ENCODE measurements at regions not wholly inside any gene's neighbourhood (a gene's known extent, or its start where the extent isn't known, plus 50 kb on each side); places are given as distances from the start of the nearest gene placed in this dataset.

DNA sequence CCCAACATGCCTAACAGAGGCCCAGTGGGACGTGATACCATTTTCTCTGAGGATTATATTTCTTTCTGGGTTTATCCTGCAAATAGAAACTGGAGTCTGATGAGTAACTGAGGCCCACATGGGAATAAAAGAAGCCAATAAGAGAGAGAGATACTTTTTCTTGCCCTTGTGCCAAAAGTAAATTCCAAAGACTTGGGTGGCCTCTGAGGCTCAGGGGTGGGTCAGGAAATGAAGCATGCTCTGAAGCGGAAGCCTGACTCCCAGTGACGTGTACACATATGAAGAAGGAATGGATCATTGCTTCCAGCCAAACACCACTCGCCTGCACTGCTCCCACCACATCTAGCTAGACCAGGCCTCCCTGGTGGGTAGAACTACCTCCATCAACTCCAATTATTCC lies 273.6 kb upstream of the NCKAP5 start:
- Histone ChIP-seq H3K4me1 (no peaks in the 10 kb centered on the region), H3K27me3 (ENCODE audit: insufficient read depth in 3 of 3, low read length in 2 of 3) (no peaks in the 10 kb centered on the region), H3K27ac (no peak overlapping the region), H3K36me3 (ENCODE audit: insufficient read depth in 1 of 2, low read depth in 1 of 2) (no peaks in the 10 kb centered on the region), H3K9me3 (no peaks in the 10 kb centered on the region), H3K4me3 (no peak overlapping the region)
- no peak for DNase-seq
- intact Hi-C loops (cut with DNase I): loop anchor here (5.0 to 10.0 kb wide), 2 partner anchors 1295 to 1577 kb away; no protein-coding TSS in a partner anchor
- TF ChIP-seq, protein P1, sequence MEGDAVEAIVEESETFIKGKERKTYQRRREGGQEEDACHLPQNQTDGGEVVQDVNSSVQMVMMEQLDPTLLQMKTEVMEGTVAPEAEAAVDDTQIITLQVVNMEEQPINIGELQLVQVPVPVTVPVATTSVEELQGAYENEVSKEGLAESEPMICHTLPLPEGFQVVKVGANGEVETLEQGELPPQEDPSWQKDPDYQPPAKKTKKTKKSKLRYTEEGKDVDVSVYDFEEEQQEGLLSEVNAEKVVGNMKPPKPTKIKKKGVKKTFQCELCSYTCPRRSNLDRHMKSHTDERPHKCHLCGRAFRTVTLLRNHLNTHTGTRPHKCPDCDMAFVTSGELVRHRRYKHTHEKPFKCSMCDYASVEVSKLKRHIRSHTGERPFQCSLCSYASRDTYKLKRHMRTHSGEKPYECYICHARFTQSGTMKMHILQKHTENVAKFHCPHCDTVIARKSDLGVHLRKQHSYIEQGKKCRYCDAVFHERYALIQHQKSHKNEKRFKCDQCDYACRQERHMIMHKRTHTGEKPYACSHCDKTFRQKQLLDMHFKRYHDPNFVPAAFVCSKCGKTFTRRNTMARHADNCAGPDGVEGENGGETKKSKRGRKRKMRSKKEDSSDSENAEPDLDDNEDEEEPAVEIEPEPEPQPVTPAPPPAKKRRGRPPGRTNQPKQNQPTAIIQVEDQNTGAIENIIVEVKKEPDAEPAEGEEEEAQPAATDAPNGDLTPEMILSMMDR (IDR thresholded peaks at IDR 0.05): no peak
- ATAC-seq: peak in 3 of 4 donors; percentile 52 to 62 (median 60)
- WGBS, 3 donors: 20 to 50% (median 49%) methylated on average over 4 of the region's 4 CpGs

DNA sequence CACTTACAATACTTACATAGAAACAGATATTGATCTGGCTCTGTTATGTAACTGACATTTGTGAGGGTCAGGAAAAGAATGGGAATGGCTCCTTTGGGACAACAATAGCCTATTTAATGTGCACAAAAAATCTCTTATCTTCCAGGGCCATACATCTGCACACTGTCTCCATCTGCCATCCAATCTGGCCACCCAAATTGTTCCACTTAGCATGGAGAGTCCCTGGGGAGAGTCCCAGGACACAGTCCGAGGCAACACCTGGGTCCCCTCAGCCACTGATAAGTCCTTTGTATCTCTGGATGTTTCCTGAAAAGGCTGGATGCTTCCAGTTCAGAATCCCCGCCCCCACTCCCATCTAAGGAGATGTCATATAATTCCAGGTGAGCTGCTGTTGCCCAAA lies 274.2 kb upstream of the NCKAP5 start:
- DNase-seq (no peak), ATAC-seq (no peak)
- no peaks in the 10 kb centered on the region for H3K9me3 ChIP-seq
- no peak overlapping the region for H3K4me3 ChIP-seq
- 83 to 96% (median 91%) methylated on average over 2 of the region's 2 CpGs for WGBS, 3 donors
- H3K36me3 ChIP-seq (ENCODE audit: insufficient read depth in 1 of 2, low read depth in 1 of 2): no peaks in the 10 kb centered on the region
- no peaks in the 10 kb centered on the region for H3K27me3 ChIP-seq (ENCODE audit: insufficient read depth in 3 of 3, low read length in 2 of 3)
- H3K4me1 ChIP-seq: no peaks in the 10 kb centered on the region
- no peak overlapping the region for H3K27ac ChIP-seq
- TF ChIP-seq, protein P1 (IDR thresholded peaks at IDR 0.05): no peak
- intact Hi-C loops (cut with DNase I): loop anchor here (5.0 to 10.0 kb wide), 2 partner anchors 1295 to 1578 kb away; no protein-coding TSS in a partner anchor

DNA sequence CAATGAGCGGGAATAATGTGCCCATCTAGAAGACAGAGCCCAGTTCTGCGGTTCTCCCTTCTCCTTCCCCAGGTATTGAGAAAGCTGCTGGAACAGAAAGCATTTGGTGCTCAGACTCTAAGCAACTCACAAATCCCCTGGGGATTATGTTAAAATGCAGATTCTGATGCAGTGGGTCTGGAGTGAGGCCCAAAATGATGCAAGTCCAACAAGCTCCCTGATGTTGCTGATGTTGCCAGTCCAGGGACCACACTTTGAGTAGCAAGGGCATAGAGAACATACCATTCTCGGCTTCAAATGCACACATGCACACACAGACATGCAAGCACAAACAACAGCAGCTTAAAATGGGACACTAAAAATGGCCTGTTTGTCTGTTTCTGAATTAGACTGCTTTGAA lies 274.8 kb upstream of the NCKAP5 start:
- no peaks in the 10 kb centered on the region for H3K36me3 ChIP-seq (ENCODE audit: insufficient read depth in 1 of 2, low read depth in 1 of 2)
- DNase-seq: no peak
- WGBS, 3 donors: 88 to 94% (median 91%) methylated on average over 3 of the region's 3 CpGs

DNA sequence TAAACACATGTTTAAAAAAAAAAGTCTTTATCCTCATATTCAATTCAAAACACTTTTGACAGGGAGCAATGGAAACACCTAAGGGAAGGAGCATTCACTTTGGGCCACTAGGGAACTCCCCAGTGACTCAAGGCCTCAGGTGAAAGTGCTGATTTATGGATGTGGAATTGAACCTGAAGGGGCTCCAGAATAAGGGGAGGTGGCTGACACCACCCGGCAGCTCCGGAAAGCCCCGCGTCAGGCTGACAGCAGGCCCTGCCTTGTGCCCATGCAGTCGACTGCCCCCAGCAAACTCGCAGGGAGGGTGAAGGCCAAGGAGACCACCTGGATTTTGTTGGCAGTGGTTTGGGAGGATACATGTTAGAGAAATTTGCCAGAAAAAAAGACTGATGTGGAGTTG lies 275.3 kb upstream of the NCKAP5 start:
- 59 to 79% (median 70%) methylated on average over 6 of the region's 6 CpGs for WGBS, 3 donors
- TF ChIP-seq, protein P1 (IDR thresholded peaks at IDR 0.05): no peak
- intact Hi-C loops (cut with DNase I): loop anchor here (5.0 to 10.0 kb wide), 2 partner anchors 1296 to 1579 kb away; no protein-coding TSS in a partner anchor
- DNase-seq: no peak
- Histone ChIP-seq H3K27ac (no peak overlapping the region), H3K4me3 (no peak overlapping the region), H3K36me3 (ENCODE audit: insufficient read depth in 1 of 2, low read depth in 1 of 2) (no peaks in the 10 kb centered on the region), H3K9me3 (no peaks in the 10 kb centered on the region), H3K27me3 (ENCODE audit: insufficient read depth in 3 of 3, low read length in 2 of 3) (no peaks in the 10 kb centered on the region), H3K4me1 (no peaks in the 10 kb centered on the region)
- no peak for ATAC-seq

More for the DNA sequence above, 274.8 kb upstream of the NCKAP5 start:
- no peaks in the 10 kb centered on the region for H3K27me3 ChIP-seq (ENCODE audit: insufficient read depth in 3 of 3, low read length in 2 of 3)
- no peak overlapping the region for H3K27ac ChIP-seq
- TF ChIP-seq, protein P1 (IDR thresholded peaks at IDR 0.05): no peak
- no peaks in the 10 kb centered on the region for H3K9me3 ChIP-seq
- no peak overlapping the region for H3K4me3 ChIP-seq
- ATAC-seq: no peak
- H3K4me1 ChIP-seq: no peaks in the 10 kb centered on the region
- intact Hi-C loops (cut with DNase I): loop anchor here (5.0 to 10.0 kb wide), 2 partner anchors 1296 to 1578 kb away; no protein-coding TSS in a partner anchor

Data from psoas muscle (tissue), 7 donors.